NCI-H146 (cell line): ENCODE measurements at regions not wholly inside any gene's neighbourhood (a gene's known extent, or its start where the extent isn't known, plus 50 kb on each side); places are given as distances from the start of the nearest gene placed in this dataset.
"Not testable (repeated sequence)": the region's sequence is repeated elsewhere in the genome, so short reads cannot be mapped to it uniquely, and the experiment has no call there.

Experiments used
- DNase-seq: peaks from one replicate; lab custom pipeline; 2025; lab: John Stamatoyannopoulos, UW

DNA sequence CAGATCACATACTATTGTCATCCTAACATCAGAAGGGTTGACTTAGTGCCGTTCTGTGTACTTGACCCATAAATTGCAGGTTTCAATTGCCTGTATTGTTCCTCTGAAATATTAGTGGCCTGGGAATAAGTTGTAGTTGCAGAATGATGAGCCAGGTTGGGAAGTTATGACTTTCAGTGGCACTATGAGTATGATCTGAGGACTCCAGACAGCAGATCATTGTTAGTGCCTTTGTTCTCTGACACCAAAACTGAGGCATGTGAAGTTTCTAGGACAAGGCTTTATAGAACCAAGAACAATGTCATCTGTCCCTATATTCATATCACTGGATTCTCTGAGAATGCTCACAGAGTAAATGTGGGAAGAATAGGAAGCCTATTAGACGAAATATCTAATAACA lies 403.7 kb downstream of the STK39 start:
- DNase-seq: no peak

DNA sequence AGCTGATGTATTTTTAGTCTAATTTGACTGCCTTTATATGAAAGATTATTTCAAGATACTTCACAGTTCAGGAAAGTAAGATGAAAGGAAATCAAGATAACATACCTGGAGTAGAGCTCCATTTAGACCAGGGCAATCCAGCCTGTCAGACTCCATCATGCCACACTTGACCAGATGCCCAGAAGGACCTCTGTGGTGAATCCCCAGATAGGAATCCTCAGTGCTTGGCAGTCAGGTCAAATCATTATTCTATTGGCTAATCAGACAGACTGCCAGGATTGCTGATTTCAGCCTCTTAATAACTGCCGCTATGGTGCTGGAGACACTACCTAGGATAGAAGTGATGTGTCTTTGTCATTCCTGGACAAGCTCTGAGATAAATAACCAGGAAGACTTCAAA lies 404.2 kb downstream of the STK39 start:
- DNase-seq: no peak

DNA sequence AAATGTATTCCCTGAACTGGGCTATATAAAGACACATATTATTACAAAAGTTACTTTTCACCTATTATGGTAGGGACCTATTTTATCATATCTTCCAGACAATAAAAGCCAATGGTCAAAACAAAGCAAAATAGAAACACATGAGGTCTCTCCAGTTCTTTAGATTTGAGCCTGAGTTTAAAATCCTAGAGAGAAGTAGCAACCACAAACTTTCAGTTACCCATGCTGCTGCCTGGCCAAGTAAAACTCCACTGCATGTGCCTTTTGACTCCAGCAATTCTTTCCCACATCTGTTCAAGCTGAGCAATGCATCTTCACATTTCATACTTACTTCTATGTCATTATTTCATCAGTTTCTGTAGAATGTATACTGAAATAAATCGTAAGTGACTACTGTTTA lies 405.3 kb downstream of the STK39 start:
- DNase-seq: no peak

DNA sequence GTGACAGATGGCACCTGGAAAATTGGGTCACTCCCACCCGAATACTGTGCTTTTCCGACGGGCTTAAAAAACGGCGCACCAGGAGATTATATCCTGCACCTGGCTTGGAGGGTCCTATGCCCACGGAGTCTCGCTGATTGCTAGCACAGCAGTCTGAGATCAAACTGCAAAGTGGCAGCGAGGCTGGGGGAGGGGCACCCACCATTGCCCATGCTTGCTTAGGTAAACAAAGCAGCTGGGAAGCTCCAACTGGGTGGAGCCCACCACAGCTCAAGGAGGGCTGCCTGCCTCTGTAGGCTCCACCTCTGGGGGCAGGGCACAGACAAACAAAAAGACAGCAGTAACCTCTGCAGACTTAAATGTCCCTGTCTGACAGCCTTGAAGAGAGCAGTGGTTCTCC lies 412.1 kb downstream of the STK39 start:
- not testable (repeated sequence) for DNase-seq

DNA sequence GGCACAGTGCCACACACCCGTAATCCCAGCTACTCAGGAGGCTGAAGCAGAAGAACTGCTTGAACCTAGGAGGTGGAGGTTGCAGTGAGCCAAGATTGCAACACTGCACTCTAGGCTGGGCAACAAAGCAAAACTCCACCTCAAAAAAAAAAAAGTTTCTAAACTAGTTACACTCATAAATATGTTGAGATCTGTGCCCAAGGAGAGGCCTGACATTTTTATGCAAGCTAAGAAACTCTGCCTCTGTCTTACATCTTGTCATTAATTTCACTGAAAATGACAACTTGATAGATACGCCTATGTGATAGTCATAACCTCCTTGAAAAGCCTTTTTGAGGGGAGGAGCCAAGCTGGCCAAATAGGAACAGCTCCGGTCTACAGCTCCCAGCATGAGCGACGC lies 412.7 kb downstream of the STK39 start:
- DNase-seq: no peak

DNA sequence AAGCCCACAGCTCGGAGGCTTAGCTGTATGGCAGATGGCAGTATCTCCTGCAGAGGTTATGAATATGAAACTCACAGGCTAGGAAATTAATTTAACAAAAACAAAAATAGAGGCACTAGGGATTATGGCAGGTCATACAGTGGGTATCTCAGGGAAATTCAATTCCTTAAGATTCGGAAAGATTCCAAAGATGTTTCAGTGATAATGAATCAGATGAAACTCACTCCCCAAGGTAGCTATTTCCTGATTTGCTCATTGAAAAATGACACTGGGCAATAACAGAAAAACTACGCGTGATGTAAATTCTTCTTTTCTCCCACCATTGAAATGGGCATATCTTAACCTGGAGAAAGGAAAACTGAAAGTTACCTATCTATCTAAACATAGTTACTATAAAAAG lies 414.1 kb downstream of the STK39 start:
- no peak for DNase-seq

DNA sequence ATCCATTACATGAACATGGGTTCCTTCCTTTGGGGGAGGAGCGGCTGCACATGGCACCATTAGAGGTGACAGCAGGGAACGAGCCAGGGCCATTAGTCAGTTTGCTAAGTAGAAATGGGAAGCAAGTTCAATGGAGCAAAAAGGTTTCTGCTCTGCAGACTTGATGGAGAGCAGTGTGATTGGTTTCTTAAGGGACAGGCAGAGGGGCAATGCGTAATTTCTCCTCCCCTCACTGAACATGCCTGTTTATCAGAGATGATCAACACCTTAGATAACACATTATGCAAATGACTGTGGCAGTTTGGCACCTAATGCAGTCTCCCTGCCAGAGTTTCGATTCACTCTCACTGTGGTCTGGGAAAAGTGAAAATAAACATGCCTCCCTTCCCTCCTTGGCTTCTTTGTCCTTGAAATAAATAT lies 414.5 kb downstream of the STK39 start:
- DNase-seq: no peak

DNA sequence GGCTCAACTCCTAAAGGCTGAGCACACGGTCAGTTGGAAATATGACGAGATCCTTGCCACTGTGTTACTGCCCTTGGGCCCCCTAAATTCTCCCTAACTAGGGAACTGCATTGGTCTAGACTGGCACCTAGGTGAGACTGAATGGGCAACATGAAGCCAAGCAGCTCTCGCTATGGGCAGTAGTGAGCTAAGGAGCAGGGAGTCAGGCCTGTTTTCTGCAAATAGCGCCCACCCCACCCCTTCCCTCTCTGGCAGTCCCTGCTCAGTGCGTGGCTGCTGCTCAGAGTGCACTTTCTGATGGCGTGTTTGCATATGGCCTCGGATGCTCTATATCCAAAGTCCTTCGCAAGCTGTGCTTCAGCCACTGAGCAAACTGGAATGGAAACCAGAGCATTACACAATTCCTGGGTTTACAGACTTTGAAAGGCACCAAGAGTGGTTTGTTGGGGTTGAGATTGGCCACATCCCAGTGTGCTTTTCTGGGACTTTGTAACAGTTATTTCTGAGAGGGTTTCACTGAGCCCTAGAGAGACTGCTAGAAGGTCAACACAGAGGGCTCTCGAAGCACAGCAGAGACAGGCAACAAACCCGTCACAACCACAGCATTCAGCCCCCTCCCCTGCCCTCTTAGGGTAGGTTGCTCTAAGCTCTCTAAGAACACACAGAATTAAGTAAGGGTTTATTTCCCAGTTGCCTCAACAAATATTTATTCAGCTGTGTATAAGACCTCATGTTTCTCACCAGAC lies 419.9 kb downstream of the STK39 start:
- DNase-seq: no peak

DNA sequence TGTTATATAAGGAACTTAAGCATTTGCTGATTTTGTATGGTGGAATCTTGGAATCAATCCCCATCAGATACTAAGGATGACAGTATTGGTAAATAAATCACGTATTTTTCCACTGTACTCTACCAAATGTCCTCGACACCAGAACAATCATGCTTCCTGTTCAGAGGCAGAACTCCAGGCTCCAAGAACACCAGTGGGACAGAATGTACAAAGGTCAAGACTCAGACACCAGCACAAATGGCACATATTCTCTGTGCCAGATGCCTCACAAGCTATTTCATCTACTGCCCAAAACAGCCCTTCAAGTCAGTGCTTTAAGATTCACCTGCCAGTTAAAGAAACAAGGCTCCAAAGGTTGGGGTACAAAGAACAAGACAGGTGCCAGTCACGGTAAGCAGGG lies 420.5 kb downstream of the STK39 start:
- DNase-seq: no peak

DNA sequence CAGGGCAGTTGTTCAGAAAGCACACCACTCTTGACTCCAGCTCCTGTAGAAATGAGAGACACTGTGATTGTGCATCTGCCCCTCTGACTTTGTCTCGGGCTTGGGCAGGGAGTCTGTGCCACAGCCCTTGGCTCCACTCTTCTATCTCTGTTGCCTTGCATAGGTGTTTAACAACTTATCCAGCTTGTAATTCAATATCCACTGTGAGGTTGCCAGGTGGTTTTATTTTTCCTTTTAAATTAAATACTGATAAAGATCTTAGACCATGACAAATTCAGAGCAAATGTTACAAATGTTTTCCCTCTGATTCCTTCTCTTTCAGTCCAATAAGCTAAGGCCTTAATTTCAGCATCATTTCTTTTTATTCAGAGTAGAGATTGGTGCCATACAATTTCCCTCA lies 421.7 kb downstream of the STK39 start:
- no peak for DNase-seq

DNA sequence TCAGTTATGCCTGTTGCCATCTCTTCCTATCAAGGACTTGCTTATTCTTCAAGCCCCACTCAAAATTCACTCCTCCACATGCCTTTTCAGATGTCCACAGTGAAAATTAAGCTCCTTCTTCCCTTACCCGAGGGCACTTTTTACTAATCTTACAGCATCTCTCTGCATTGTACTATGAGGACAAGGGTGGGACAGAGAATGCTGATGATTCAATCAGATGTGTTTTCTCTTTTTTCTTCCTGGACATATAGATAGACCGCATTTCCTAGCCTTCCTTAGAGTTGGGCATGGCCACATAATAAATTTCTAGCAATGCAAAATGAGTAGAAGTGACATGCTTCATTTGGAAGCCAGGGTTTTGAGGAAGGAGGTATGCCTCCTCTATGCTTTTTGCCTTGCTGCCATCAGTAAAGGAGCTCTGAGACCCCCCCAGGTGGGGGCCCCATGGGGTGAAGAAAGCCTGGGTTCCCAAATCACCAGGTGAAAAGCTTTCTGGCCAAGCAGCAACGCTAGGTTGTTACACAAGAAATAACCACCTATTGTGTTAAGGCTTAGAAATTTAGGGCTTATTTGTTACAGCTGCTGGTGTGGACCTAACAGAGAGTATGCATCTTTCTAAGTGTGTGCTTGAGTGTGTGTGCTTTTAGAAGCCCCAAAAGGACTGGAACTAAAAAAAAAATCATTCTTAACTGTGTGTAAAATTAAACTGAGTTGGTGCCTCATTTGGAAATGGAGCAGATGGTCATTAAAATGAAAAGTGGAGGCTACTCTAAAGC lies 424.5 kb downstream of the STK39 start:
- no peak for DNase-seq

DNA sequence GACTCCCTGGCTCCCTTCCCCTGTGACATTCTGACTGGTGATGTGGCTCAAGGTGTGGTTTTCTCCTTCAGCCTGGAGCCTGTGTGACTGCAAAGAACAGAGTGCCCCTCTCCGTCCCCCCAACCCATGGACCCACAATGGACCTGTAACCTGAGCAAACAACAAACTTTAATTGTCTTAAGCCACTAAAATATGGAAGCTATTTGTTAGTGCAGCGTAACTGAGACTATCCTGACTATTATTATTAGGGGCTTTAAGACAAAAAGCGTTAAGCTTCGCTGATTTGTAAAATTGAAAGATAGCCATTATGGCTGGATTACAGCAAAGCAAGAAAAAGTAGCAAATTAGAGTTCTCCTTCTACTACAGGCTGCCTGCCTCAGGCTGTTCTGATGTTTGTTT lies 426.9 kb downstream of the STK39 start:
- no peak for DNase-seq

DNA sequence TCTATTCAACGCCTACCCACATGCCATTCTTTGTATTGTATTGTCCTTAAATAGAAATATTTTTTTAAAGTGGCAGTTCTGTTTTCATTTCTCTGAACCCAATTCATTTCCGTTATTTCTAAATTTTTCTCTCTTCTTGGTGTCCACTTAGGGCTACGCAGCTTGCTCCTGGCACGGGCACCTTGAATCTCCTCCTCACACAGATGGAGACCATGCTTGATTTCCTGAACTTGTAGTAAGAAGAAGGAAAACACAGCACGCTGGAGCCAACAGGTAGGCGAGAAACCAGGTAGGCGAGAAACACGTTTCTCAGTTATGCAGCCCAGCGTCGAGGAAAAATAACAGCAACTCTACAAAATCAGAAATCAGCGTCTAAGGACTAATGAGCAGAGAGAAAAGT lies 428.9 kb downstream of the STK39 start:
- DNase-seq: no peak

DNA sequence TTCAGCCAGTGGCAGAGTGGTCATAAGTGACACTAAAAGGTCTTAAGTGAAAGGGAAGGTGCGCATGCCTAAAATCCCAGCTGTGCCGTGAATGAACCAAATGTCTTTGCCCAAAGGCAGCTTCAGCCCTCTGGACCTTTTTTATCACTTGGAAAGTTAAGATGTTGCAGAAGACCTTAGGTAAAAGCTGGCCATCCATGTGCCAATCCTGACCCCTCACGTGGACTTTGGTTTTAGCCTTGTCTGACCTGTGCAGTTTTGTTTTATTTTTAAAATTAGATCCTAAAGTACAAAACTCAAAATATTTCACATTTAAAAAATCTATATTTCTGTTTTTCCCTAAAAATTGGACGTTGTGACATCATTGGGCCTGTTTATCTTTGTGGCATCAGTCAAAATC lies 429.5 kb downstream of the STK39 start:
- DNase-seq: no peak

DNA sequence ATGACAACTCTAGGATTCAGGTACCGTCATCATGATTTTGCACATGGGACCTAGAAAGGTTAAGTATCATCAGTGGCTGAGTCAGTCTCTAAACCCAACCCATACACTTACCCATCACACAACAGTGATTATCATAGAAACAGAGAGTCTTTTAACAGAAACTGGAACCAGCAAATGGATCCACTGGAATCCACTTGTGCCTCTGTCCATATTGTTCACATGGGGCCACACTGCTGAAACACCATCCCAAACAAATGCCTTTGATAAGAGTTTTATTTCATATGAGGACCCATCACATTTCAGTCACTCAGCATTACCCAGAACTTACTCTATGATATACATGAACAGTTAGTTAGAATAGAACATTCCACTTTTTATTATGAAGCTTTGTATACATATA lies 430.0 kb downstream of the STK39 start:
- no peak for DNase-seq

DNA sequence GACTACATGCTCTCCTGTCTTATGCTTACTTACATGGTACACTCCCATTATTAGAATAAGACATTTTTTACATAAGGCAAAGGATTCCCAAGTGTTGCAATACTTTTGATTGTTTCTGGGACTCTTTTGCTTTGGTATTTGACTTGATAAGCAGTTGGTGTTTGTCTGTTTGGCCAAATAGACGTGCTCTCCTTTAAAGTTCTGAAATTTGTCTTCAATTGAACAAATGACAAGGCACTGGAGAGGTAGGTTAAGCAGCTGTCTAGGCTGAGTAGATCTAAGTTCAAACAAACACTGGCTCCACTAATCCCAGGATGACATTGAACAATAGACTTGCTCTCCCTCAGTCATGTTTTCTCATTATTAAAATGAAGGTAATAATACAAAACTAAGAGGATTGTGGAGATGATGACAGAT lies 430.5 kb downstream of the STK39 start:
- DNase-seq: no peak

DNA sequence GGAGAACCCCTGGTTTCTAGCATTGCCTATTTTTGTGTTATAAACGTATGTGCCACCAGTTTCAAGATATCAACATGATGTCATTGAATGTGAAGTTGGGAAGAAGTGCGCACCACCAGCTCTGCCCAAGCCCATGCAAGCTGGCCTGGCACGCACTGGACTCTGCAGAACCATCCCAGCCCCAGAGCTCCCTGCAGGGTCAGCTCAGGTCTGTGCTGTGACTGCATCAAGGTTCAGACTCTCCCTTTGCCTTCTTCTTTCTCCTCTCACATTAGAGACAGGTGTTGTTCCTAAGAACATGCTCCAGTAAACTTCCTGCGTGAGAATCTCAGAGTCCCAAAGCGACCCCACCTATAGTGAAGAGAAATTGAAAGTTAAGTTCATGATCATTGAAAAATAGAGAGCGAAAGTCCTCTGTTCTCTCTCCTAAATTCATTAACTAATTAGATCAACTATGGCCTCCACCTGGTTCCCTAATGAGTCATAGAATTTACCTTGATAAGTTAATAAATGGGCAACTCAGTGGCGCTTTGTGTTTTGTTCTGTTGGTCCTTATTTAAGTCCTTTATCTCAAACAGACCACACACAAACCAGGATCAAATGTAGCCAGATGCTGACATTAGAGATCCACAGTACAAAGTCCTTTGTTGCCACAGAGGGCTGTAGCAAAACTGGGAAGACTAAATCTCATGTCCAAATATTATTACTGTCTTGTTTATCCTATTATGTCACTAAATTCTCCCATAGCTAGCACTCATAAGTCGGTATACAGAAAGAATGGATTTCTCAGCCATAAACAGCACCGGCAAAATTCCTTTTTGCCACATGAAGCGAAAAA lies 432.3 kb downstream of the STK39 start:
- peak; percentile 34 for DNase-seq

DNA sequence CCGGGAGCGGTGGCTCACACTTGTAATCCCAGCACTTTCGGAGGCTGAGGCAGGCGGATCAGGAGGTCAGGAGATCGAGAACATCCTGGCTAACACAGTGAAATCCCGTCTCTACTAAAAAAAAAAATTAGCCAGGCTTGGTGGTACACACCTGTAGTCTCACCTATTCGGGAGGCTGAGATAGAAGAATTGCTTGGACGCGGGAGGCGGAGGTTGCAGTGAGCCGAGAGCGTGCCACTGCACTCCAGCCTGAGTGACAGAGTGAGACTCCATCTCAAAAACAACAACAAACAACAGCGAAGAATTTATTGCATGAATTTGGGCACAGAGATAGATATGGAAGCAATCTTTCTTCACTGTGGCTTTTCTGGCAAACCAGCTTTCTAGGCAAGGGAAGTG lies 432.9 kb downstream of the STK39 start:
- not testable (repeated sequence) for DNase-seq

DNA sequence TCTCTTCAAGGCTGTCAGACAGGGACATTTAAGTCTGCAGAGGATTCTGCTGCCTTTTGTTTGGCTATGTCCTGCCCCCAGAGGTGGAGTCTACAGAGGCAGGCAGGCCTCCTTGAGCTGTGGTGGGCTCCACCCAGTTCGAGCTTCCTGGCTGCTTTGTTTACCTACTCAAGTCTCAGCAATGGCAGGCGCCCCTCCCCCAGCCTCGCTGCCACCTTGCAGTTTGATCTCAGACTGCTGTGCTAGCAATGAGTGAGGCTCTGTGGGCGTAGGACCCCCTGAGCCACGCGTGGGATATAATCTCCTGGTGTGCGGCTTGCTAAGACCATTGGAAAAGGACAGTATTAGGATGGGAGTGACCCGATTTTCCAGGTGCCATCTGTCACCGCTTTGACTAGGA lies 437.6 kb downstream of the STK39 start:
- DNase-seq: not testable (repeated sequence)

DNA sequence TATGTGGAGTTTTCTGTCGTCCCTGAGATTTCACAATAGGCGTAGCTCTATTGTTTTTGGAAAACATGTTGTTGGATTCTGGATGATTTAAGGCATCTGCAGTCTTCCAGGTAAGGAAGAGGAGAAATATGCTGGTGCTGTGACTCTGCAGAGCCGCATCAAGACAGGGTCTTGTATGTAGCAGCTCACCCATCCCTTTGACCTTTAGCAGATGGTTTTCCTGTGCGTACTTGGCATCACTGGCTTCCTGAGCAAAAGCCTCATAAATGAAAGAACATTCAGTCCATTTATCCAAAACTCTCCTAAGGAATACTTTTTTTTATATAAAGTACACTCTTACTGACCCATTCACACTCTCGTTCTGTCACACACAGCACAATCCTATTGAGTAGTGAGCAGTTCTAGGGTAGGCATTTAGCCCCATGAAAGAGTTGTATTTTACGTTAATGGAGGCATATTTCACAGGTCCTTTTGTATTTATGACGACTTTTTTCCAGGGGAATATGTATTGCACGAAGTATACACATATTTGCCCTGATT lies 443.9 kb downstream of the STK39 start:
- DNase-seq: no peak

DNA sequence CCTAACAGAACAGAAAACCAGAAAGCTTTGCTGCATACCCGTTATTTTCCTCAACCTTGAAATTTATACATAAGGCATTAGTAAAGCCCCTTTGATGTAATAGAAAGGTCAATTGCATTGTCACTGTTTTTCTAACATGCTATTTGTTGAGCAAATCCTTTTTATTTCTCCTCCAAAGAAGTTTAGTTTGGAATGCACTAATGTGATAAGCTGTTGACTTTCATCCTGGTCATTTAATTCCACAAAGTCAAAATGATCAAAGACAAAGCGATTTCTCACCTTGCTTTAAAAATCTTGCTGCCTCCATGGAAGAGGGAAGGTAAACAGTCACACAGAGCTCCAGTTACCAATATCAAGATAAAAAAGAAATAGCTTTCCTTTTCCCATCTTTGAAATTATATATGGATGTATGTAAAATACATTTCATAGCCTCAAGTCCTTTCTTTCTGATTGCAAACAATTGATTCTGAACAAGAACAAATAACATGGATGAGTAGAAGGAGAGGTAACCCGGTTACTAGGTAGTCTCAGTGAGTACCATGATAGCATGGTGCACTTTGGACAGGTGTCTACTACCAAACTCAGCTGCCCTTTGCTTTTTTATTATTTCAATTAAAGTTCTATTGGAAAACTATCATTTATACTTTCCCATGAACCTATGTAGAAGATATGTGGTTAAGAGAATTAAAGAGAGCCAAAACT lies 452.7 kb downstream of the STK39 start:
- DNase-seq: no peak

DNA sequence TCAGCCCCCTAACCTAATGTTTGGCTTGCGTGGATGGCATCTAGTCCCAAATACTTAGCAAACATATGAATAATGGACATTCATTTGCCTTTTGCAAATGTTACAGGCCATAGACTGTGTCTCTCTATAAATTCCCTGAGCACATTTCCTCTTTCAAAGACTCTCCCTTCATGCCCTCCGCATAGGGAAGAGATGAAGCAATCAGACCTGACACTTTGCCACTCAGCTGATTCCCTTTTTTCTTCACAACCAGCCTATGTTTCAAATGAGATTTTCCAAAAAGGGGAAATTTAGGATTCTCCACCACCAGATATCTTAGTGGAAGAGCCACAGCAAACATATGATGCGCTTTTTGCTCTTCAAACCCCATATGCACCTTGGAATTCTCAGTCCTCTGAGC lies 453.7 kb downstream of the STK39 start:
- no peak for DNase-seq
